ENCODE measurements at regions not wholly inside any gene's neighbourhood (a gene's known extent, or its start where the extent isn't known, plus 50 kb on each side); places are given as distances from the start of the nearest gene placed in this dataset.
"Not testable (repeated sequence)": the region's sequence is repeated elsewhere in the genome, so short reads cannot be mapped to it uniquely, and the experiment has no call there.

DNA sequence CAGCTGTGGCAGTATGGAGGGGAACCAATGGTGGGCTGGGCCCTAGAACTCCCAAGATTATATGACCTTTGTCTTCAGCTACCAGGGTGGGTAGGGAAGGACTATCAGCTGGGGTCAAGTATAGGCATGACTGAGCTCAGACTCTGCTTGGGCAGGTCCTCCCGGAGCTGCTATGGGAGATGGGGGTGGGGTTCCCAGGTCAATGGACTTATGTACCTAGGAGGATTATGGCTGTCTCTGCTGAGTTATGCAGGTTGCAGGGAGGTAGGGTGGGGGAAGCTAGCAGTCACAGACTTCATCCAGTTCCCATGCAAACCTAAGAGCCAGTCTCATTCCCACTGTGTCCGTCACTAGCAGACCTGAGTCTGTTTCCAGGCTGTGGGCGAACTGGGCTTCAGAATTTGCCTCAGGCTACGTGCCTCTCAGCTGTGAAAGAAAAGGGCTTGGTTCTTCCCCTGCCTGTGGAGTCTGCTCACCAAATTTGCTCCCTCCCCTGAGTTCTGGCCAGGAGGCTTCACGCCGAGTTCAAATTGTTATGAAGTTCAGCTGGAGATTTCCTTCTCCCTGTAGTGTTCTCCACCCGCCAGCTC, 985.8 kb upstream of the NRXN1 start:
- no peak overlapping the region for H3K27ac ChIP-seq (ENCODE audit: low read depth, low read length)
- H3K9me3 ChIP-seq (ENCODE audit: control insufficient read depth in 3 of 3, low read length in 3 of 3), result no peaks in the 10 kb centered on the region
- H3K9ac ChIP-seq (ENCODE audit: low read depth in 1 of 3, low read length in 3 of 3), result no peak overlapping the region
- H3K4me1 ChIP-seq (ENCODE audit: control insufficient read depth in 3 of 3, insufficient read depth in 3 of 3, low read length in 3 of 3), result no peaks in the 10 kb centered on the region
- no peak overlapping the region for H3K4me3 ChIP-seq (ENCODE audit: low read length in 3 of 3)
- H3K27me3 ChIP-seq (ENCODE audit: control insufficient read depth in 3 of 3, insufficient read depth in 3 of 3, low read length in 3 of 3), result no peaks in the 10 kb centered on the region
- no peaks in the 10 kb centered on the region for H3K36me3 ChIP-seq (ENCODE audit: control insufficient read depth in 3 of 3, insufficient read depth in 3 of 3, low read length in 3 of 3)

DNA sequence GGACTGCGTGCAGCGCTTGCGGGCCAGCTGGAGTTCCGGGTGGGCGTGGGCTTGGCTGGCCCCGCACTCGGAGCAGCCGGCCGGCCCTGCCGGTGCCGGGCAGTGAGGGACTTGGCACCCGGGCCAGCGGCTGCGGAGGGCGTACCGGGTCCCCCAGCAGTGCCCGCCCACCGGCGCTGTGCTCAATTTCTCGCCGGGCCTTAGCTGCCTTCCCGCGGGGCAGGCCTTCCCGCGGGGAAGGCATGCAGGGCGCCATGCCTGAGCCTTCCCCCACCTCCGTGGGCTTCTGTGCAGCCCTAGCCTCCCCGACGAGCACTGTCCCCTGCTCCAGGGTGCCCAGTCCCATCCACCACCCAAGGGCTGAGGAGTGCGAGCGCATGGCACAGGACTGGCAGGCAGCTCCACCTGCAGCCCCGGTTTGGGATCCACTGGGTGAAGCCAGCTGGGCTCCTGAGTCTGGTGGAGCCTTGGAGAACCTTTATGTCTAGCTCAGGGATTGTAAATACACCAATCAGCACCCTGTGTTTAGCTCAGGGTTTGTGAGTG, 975.0 kb upstream of the NRXN1 start:
- H3K27me3 ChIP-seq (ENCODE audit: control insufficient read depth in 3 of 3, insufficient read depth in 3 of 3, low read length in 3 of 3); H3K36me3 ChIP-seq (ENCODE audit: control insufficient read depth in 3 of 3, insufficient read depth in 3 of 3, low read length in 3 of 3); H3K9ac ChIP-seq (ENCODE audit: low read depth in 1 of 3, low read length in 3 of 3); H3K9me3 ChIP-seq (ENCODE audit: control insufficient read depth in 3 of 3, low read length in 3 of 3); H3K27ac ChIP-seq (ENCODE audit: low read depth, low read length); H3K4me3 ChIP-seq (ENCODE audit: low read length in 3 of 3); H3K4me1 ChIP-seq (ENCODE audit: control insufficient read depth in 3 of 3, insufficient read depth in 3 of 3, low read length in 3 of 3): not testable (repeated sequence)

DNA sequence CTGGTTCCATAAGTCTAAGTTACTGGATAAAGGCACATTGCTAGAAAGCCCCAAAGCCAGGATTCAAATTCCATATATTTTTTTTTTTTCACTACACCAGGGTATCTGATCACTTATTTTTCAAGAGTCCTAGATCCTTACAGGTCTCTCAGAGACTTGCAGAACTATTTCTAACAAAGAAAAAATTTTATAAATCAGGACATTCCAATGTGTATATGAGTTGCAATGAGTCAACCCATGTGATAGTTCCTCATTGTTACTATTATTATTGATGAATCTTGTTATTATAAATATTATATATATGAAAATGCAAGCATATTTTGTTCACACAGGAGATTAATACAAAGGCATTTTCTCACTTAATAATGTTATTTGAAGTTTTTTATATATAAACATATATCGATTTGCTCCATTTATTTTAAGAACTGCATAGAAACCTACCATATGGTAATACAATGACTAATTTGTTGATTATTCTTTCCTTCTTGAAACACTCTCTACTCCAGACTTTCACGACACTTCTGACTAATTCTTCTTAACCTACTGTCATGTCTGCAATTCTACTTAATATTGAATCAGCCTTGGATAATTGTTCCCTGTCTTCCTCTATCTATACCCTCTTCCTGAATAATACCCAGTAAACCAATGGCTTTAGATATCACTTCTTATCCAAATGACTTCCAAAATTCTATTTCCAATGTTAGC, 968.4 kb upstream of the NRXN1 start:
- Histone ChIP-seq H3K4me3 (ENCODE audit: low read length in 3 of 3) (no peak overlapping the region), H3K36me3 (ENCODE audit: control insufficient read depth in 3 of 3, insufficient read depth in 3 of 3, low read length in 3 of 3) (no peaks in the 10 kb centered on the region), H3K4me1 (ENCODE audit: control insufficient read depth in 3 of 3, insufficient read depth in 3 of 3, low read length in 3 of 3) (no peaks in the 10 kb centered on the region), H3K9ac (ENCODE audit: low read depth in 1 of 3, low read length in 3 of 3) (no peak overlapping the region), H3K27ac (ENCODE audit: low read depth, low read length) (no peak overlapping the region), H3K27me3 (ENCODE audit: control insufficient read depth in 3 of 3, insufficient read depth in 3 of 3, low read length in 3 of 3) (no peaks in the 10 kb centered on the region), H3K9me3 (ENCODE audit: control insufficient read depth in 3 of 3, low read length in 3 of 3) (peaks cover 0 to 3% (median 0%) of the 10 kb centered on the region in 3 donors)

DNA sequence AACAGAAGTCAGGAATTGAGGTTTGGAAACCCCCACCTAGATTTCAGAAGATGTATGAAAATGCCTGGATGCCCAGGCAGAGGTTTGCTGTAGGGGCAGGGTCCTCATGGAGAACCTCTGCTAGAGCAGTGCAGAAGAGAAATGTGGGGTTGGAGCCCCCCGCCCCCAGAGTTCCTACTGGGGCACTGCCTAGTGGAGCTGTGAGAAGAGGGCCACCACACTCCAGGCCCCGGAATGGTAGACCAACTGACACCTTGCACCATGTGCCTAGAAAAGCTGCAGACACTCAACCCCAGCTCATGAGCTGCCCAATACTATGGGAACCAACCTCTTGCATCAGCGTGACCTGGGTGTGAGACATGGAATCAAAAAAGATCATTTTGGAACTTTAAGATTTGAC, 967.0 kb upstream of the NRXN1 start:
- H3K36me3 ChIP-seq (ENCODE audit: control insufficient read depth in 3 of 3, insufficient read depth in 3 of 3, low read length in 3 of 3), result no peaks in the 10 kb centered on the region
- peaks cover 0 to 3% (median 0%) of the 10 kb centered on the region in 3 donors for H3K9me3 ChIP-seq (ENCODE audit: control insufficient read depth in 3 of 3, low read length in 3 of 3)
- no peaks in the 10 kb centered on the region for H3K4me1 ChIP-seq (ENCODE audit: control insufficient read depth in 3 of 3, insufficient read depth in 3 of 3, low read length in 3 of 3)
- no peak overlapping the region for H3K9ac ChIP-seq (ENCODE audit: low read depth in 1 of 3, low read length in 3 of 3)
- no peaks in the 10 kb centered on the region for H3K27me3 ChIP-seq (ENCODE audit: control insufficient read depth in 3 of 3, insufficient read depth in 3 of 3, low read length in 3 of 3)
- no peak overlapping the region for H3K4me3 ChIP-seq (ENCODE audit: low read length in 3 of 3)
- no peak overlapping the region for H3K27ac ChIP-seq (ENCODE audit: low read depth, low read length)

DNA sequence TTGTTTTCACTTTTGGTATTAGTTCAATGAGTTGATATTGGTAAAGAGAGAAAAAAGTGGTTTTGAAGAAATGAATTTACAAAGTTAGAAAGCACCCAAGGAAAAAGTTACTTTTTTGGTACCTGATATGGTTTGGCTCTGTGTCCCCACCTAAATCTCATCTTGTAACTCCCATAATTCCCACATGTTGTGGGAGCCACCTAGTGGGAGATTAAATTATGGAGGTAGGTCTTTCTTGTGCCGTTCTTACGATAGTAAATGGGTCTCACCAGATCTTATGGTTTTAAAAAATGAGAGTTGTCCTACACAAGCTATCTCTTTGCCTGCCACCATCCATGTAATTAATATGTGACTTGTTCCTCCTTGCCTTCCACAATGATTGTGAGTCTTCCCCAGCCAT, 965.6 kb upstream of the NRXN1 start:
- H3K27ac ChIP-seq (ENCODE audit: low read depth, low read length), result no peak overlapping the region
- peaks cover 0 to 3% (median 0%) of the 10 kb centered on the region in 3 donors for H3K9me3 ChIP-seq (ENCODE audit: control insufficient read depth in 3 of 3, low read length in 3 of 3)
- no peak overlapping the region for H3K4me3 ChIP-seq (ENCODE audit: low read length in 3 of 3)

GRCh38 chr2:51995293-51995692, 963.4 kb upstream of the NRXN1 start:
- no peak overlapping the region for H3K27ac ChIP-seq (ENCODE audit: low read depth, low read length)
- H3K9ac ChIP-seq (ENCODE audit: low read depth in 1 of 3, low read length in 3 of 3), result no peak overlapping the region
- H3K36me3 ChIP-seq (ENCODE audit: control insufficient read depth in 3 of 3, insufficient read depth in 3 of 3, low read length in 3 of 3), result no peaks in the 10 kb centered on the region
- H3K4me3 ChIP-seq (ENCODE audit: low read length in 3 of 3), result no peak overlapping the region
- H3K9me3 ChIP-seq (ENCODE audit: control insufficient read depth in 3 of 3, low read length in 3 of 3), result no peaks in the 10 kb centered on the region
- H3K27me3 ChIP-seq (ENCODE audit: control insufficient read depth in 3 of 3, insufficient read depth in 3 of 3, low read length in 3 of 3), result no peaks in the 10 kb centered on the region
- no peaks in the 10 kb centered on the region for H3K4me1 ChIP-seq (ENCODE audit: control insufficient read depth in 3 of 3, insufficient read depth in 3 of 3, low read length in 3 of 3)

More for the DNA sequence above, 965.6 kb upstream of the NRXN1 start:
- no peak overlapping the region for H3K9ac ChIP-seq (ENCODE audit: low read depth in 1 of 3, low read length in 3 of 3)
- no peaks in the 10 kb centered on the region for H3K4me1 ChIP-seq (ENCODE audit: control insufficient read depth in 3 of 3, insufficient read depth in 3 of 3, low read length in 3 of 3)
- H3K27me3 ChIP-seq (ENCODE audit: control insufficient read depth in 3 of 3, insufficient read depth in 3 of 3, low read length in 3 of 3), result no peaks in the 10 kb centered on the region
- no peaks in the 10 kb centered on the region for H3K36me3 ChIP-seq (ENCODE audit: control insufficient read depth in 3 of 3, insufficient read depth in 3 of 3, low read length in 3 of 3)

DNA sequence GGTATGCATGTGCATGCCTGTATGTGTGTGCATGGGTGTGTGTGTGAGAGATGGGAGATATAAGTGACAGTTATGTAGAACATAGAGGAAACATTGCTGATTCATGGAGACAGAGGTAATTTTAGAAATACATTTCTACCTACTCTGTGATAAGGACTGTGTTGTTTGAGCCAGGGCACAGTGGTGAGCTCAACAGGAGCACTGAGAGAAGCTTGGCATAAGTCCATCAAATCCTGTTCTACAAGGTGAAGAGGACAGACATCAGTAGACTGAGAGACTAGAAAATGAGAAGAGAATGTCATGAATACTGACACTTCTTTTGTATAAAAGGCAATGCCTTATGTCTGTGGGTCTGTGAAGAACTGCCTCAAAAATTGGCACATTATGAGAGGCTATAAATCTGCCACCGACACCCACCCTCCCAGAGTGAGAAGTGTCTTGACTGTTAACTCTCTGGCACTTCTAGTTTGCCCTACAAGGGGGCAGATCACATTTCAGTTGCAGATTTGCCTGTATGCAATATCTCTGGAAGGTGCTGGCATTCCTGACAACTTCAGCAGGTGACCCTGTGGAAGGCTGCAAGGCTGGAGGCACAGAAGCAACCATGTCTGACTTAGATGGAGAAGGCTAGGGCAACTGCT, 962.3 kb upstream of the NRXN1 start:
- Histone ChIP-seq H3K27ac (ENCODE audit: low read depth, low read length) (no peak overlapping the region), H3K27me3 (ENCODE audit: control insufficient read depth in 3 of 3, insufficient read depth in 3 of 3, low read length in 3 of 3) (no peaks in the 10 kb centered on the region), H3K36me3 (ENCODE audit: control insufficient read depth in 3 of 3, insufficient read depth in 3 of 3, low read length in 3 of 3) (no peaks in the 10 kb centered on the region), H3K4me1 (ENCODE audit: control insufficient read depth in 3 of 3, insufficient read depth in 3 of 3, low read length in 3 of 3) (no peaks in the 10 kb centered on the region), H3K9me3 (ENCODE audit: control insufficient read depth in 3 of 3, low read length in 3 of 3) (no peaks in the 10 kb centered on the region), H3K4me3 (ENCODE audit: low read length in 3 of 3) (no peak overlapping the region), H3K9ac (ENCODE audit: low read depth in 1 of 3, low read length in 3 of 3) (no peak overlapping the region)

DNA sequence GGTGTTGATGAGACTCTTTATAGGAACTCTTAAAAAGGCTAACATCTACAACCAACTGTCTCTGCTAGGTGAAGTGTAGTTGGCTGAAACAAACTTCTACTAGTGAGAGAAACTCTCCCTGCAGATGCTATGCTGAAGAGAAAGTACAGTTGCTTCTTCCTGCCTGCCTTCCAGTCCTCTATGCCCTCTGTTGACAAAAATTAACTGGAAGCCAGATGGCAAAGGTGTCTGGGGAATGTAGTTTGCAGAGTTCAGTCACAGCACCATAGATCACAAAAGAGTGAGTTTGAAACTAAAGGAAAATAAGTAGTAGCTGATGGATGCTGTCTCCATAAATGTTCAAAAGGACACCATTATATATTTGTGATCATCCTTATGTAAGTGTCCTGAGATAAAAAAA, 958.8 kb upstream of the NRXN1 start:
- Histone ChIP-seq H3K4me1 (ENCODE audit: control insufficient read depth in 3 of 3, insufficient read depth in 3 of 3, low read length in 3 of 3) (no peaks in the 10 kb centered on the region), H3K27ac (ENCODE audit: low read depth, low read length) (no peak overlapping the region), H3K9me3 (ENCODE audit: control insufficient read depth in 3 of 3, low read length in 3 of 3) (no peaks in the 10 kb centered on the region), H3K36me3 (ENCODE audit: control insufficient read depth in 3 of 3, insufficient read depth in 3 of 3, low read length in 3 of 3) (no peaks in the 10 kb centered on the region), H3K27me3 (ENCODE audit: control insufficient read depth in 3 of 3, insufficient read depth in 3 of 3, low read length in 3 of 3) (no peaks in the 10 kb centered on the region), H3K9ac (ENCODE audit: low read depth in 1 of 3, low read length in 3 of 3) (no peak overlapping the region), H3K4me3 (ENCODE audit: low read length in 3 of 3) (no peak overlapping the region)

DNA sequence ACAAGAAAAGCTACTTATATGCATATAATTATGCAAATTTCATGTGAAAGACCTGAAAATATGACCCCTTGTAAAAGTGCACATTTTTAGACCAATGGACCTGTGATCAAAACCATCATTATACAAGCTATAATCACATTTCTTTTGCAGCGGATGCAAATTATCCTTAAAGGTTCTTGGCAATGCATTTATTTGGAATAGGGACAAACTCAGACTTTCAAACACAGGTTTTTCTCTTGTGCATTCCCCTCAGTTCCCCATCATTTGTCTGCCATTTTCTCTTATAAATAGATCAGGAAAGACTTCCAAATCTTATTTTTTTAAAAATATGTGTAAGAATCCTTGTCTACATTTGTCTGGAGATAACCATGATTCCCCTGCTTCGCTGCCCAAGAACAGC, 954.2 kb upstream of the NRXN1 start:
- Histone ChIP-seq H3K9ac (ENCODE audit: low read depth in 1 of 3, low read length in 3 of 3) (no peak overlapping the region), H3K4me3 (ENCODE audit: low read length in 3 of 3) (no peak overlapping the region), H3K27ac (ENCODE audit: low read depth, low read length) (no peak overlapping the region), H3K4me1 (ENCODE audit: control insufficient read depth in 3 of 3, insufficient read depth in 3 of 3, low read length in 3 of 3) (no peaks in the 10 kb centered on the region), H3K36me3 (ENCODE audit: control insufficient read depth in 3 of 3, insufficient read depth in 3 of 3, low read length in 3 of 3) (no peaks in the 10 kb centered on the region), H3K9me3 (ENCODE audit: control insufficient read depth in 3 of 3, low read length in 3 of 3) (no peaks in the 10 kb centered on the region), H3K27me3 (ENCODE audit: control insufficient read depth in 3 of 3, insufficient read depth in 3 of 3, low read length in 3 of 3) (no peaks in the 10 kb centered on the region)

GRCh38 chr2:51981783-51982182, 949.9 kb upstream of the NRXN1 start:
- no peak overlapping the region for H3K9ac ChIP-seq (ENCODE audit: low read depth in 1 of 3, low read length in 3 of 3)
- H3K4me3 ChIP-seq (ENCODE audit: low read length in 3 of 3), result no peak overlapping the region
- no peaks in the 10 kb centered on the region for H3K36me3 ChIP-seq (ENCODE audit: control insufficient read depth in 3 of 3, insufficient read depth in 3 of 3, low read length in 3 of 3)
- no peaks in the 10 kb centered on the region for H3K27me3 ChIP-seq (ENCODE audit: control insufficient read depth in 3 of 3, insufficient read depth in 3 of 3, low read length in 3 of 3)
- H3K4me1 ChIP-seq (ENCODE audit: control insufficient read depth in 3 of 3, insufficient read depth in 3 of 3, low read length in 3 of 3), result no peaks in the 10 kb centered on the region
- no peak overlapping the region for H3K27ac ChIP-seq (ENCODE audit: low read depth, low read length)
- H3K9me3 ChIP-seq (ENCODE audit: control insufficient read depth in 3 of 3, low read length in 3 of 3), result no peaks in the 10 kb centered on the region
